Muscle of back (tissue), 3 donors: ENCODE measurements at regions not wholly inside any gene's neighbourhood (a gene's known extent, or its start where the extent isn't known, plus 50 kb on each side); places are given as distances from the start of the nearest gene placed in this dataset.
"Not testable (repeated sequence)": the region's sequence is repeated elsewhere in the genome, so short reads cannot be mapped to it uniquely, and the experiment has no call there.

Experiments
- DNase-seq, 3 donors: peaks; one replicate each; pipeline versions ENCODE4 v3.0.0 to v3.0.0-alpha.2; 2013

- no peak for DNase-seq
Measured at GRCh38 chr11:57047610-57048009, 58.9 kb downstream of the OR5AK2 start.

- DNase-seq = no peak
Measured at GRCh38 chr11:57049749-57050148, 61.0 kb downstream of the OR5AK2 start.

GRCh38 chr11:57054817-57055216 is 66.1 kb downstream of the OR5AK2 start:
- no peak for DNase-seq

- DNase-seq = no peak
Measured at GRCh38 chr11:57055744-57056143, 67.0 kb downstream of the OR5AK2 start.

GRCh38 chr11:57056735-57057134 is 68.0 kb downstream of the OR5AK2 start:
- no peak for DNase-seq

GRCh38 chr11:57057561-57057960 is 68.8 kb downstream of the OR5AK2 start:
- no peak for DNase-seq

GRCh38 chr11:57062957-57063356 is 74.2 kb downstream of the OR5AK2 start:
- not testable (repeated sequence) for DNase-seq

GRCh38 chr11:57069942-57070341 is 81.2 kb downstream of the OR5AK2 start:
- DNase-seq = no peak

- no peak for DNase-seq
Measured at GRCh38 chr11:57071829-57072228, 83.1 kb downstream of the OR5AK2 start.

- peak; percentile 9 to 95 (median 15) for DNase-seq
Measured at GRCh38 chr11:57072640-57073039, 83.9 kb downstream of the OR5AK2 start.

- no peak for DNase-seq
Measured at GRCh38 chr11:57073128-57073527, 84.4 kb downstream of the OR5AK2 start.

- no peak for DNase-seq
Measured at GRCh38 chr11:57081356-57081755, 92.6 kb downstream of the OR5AK2 start.

- no peak for DNase-seq
Measured at GRCh38 chr11:57082125-57082524, 93.4 kb downstream of the OR5AK2 start.

- no peak for DNase-seq
Measured at GRCh38 chr11:57083641-57084385, 95.1 kb downstream of the OR5AK2 start.

- DNase-seq = no peak
Measured at GRCh38 chr11:57085611-57086010, 96.1 kb upstream of the LRRC55 start.

- DNase-seq = no peak
Measured at GRCh38 chr11:57087991-57088390, 93.8 kb upstream of the LRRC55 start.

- no peak for DNase-seq
Measured at GRCh38 chr11:57092028-57092698, 89.6 kb upstream of the LRRC55 start.

GRCh38 chr11:57094181-57094935 is 87.4 kb upstream of the LRRC55 start:
- DNase-seq = peak in 1 of 3 donors; percentile 54

- no peak for DNase-seq
Measured at GRCh38 chr11:57095417-57095816, 86.3 kb upstream of the LRRC55 start.

- no peak for DNase-seq
Measured at GRCh38 chr11:57095896-57096295, 85.9 kb upstream of the LRRC55 start.

GRCh38 chr11:57097149-57097548 is 84.6 kb upstream of the LRRC55 start:
- DNase-seq = no peak

- no peak for DNase-seq
Measured at GRCh38 chr11:57098191-57098590, 83.6 kb upstream of the LRRC55 start.
